Body of pancreas (tissue), 4 donors: ENCODE measurements at regions not wholly inside any gene's neighbourhood (a gene's known extent, or its start where the extent isn't known, plus 50 kb on each side); places are given as distances from the start of the nearest gene placed in this dataset.

Experiments
- ATAC-seq: fragments of 150-250 bp; one replicate; pipeline ENCODE4 v1.9.1; 2016
- DNase-seq, 4 donors: peaks; one replicate each; pipeline ENCODE4 v3.0.0-alpha.2; 2019
- H3K27ac ChIP-seq, 4 donors: fragments of 200-600 bp; sonication (generic); 1 replicate in 3 of 4; 2 replicates in 1 of 4; pipeline versions ENCODE4 v1.5.1 to v1.6.1; 2016 to 2019; ENCODE audit warnings: mild to moderate bottlenecking in 1 of 4, mixed read lengths in 1 of 4, moderate library complexity in 1 of 4
- H3K27me3 ChIP-seq, 2 donors: fragments of 200-600 bp; sonication (generic); one replicate each; pipeline ENCODE4 v1.6.0; 2016; ENCODE audit warnings: mild to moderate bottlenecking in 1 of 2
- H3K36me3 ChIP-seq, 2 donors: fragments of 200-600 bp; sonication (generic); replicated peaks in 1 of 2; 2 replicates each; pipeline ENCODE4 v1.5.1; 2016; ENCODE audit warnings: low read depth in 2 of 2; ENCODE audit not compliant: insufficient read depth in 1 of 2
- H3K4me1 ChIP-seq: fragments of 200-600 bp; sonication (generic); one replicate; pipeline ENCODE4 v1.6.0; 2016
- H3K4me3 ChIP-seq, 2 donors: fragments of 200-600 bp; sonication (generic); 1 replicate in 1 of 2; 2 replicates in 1 of 2; pipeline ENCODE4 v1.5.1; 2016 to 2019
- H3K9me3 ChIP-seq, 3 donors: fragments of 200-600 bp; sonication (generic); 1 replicate in 2 of 3; 2 replicates in 1 of 3; pipeline ENCODE4 v1.5.1; 2016
- CTCF ChIP-seq, 7 experiments: fragments of 450-650 bp in 4 of 7; fragments of 200-600 bp in 3 of 7; sonication (generic) in 3 of 7; IDR thresholded peaks; one replicate each; pipeline ENCODE4 v1.5.1; 2016 to 2019; ENCODE audit warnings: antibody characterized with exemption in 7 of 7
- POLR2A ChIP-seq, 3 donors: fragments of 450-650 bp; IDR thresholded peaks; one replicate each; pipeline ENCODE4 v1.6.1; 2016; ENCODE audit warnings: antibody characterized with exemption in 3 of 3, mild to moderate bottlenecking in 2 of 3
- WGBS, 2 donors: methylation state at CpG; one replicate each; pipeline ENCODE4 v1.1.5; 2017; 5-methylcytosine and 5-hydroxymethylcytosine counted together
- intact Hi-C: fragments of 100-400 bp; cut with DNase I; formaldehyde crosslinking; loops from one replicate; pipeline ENCODE4 v1.15.1; 2023

GRCh38 chr9:75718677-75719076 is 171.8 kb upstream of the PCSK5 start:
- no peaks in the 10 kb centered on the region for H3K4me1 ChIP-seq
- intact Hi-C loops: no loop called here
- no peaks in the 10 kb centered on the region for H3K9me3 ChIP-seq
- TF ChIP-seq POLR2A (IDR thresholded peaks at IDR 0.05) (no peak), CTCF (IDR thresholded peaks at IDR 0.05) (no peak)
- ATAC-seq (no peak), DNase-seq (no peak)
- no peaks in the 10 kb centered on the region for H3K36me3 ChIP-seq
- no peaks in the 10 kb centered on the region for H3K27me3 ChIP-seq
- H3K27ac ChIP-seq: no peak overlapping the region
- WGBS, 2 donors: 49 to 59% methylated on average over 2 of the region's 2 CpGs
- H3K4me3 ChIP-seq: no peak overlapping the region

- H3K36me3 ChIP-seq: no peaks in the 10 kb centered on the region
- no peaks in the 10 kb centered on the region for H3K9me3 ChIP-seq
- H3K27ac ChIP-seq: no peak overlapping the region
- no peak for DNase-seq
- intact Hi-C loops: no loop called here
- H3K4me3 ChIP-seq: no peak overlapping the region
- TF ChIP-seq CTCF (IDR thresholded peaks at IDR 0.05) (no peak), POLR2A (IDR thresholded peaks at IDR 0.05) (no peak)
- H3K4me1 ChIP-seq: no peaks in the 10 kb centered on the region
- WGBS, 2 donors: 36% methylated on average over 1 of the region's 1 CpG
- no peaks in the 10 kb centered on the region for H3K27me3 ChIP-seq
- ATAC-seq: no peak
Measured at GRCh38 chr9:75728391-75728790, 162.1 kb upstream of the PCSK5 start.

- no peaks in the 10 kb centered on the region for H3K36me3 ChIP-seq
- WGBS, 2 donors: 68 to 80% methylated on average over 3 of the region's 3 CpGs
- intact Hi-C loops: no loop called here
Measured at GRCh38 chr9:75734802-75735201, 155.7 kb upstream of the PCSK5 start.

GRCh38 chr9:75739884-75740611 is 150.4 kb upstream of the PCSK5 start:
- Histone ChIP-seq H3K27me3 (no peaks in the 10 kb centered on the region), H3K27ac (no peak overlapping the region), H3K4me3 (no peak overlapping the region), H3K4me1 (no peaks in the 10 kb centered on the region), H3K36me3 (no peaks in the 10 kb centered on the region), H3K9me3 (no peaks in the 10 kb centered on the region)
- intact Hi-C loops: no loop called here
- TF ChIP-seq CTCF (IDR thresholded peaks at IDR 0.05) (no peak), POLR2A (IDR thresholded peaks at IDR 0.05) (no peak)
- no peak for ATAC-seq
- WGBS, 2 donors: 38 to 52% methylated on average over 4 of the region's 4 CpGs
- no peak for DNase-seq

More at GRCh38 chr9:75734802-75735201, 155.7 kb upstream of the PCSK5 start:
- ATAC-seq (no peak), DNase-seq (no peak)
- H3K4me1 ChIP-seq: no peaks in the 10 kb centered on the region
- no peak overlapping the region for H3K27ac ChIP-seq
- H3K4me3 ChIP-seq: no peak overlapping the region
- TF ChIP-seq POLR2A (IDR thresholded peaks at IDR 0.05) (no peak), CTCF (IDR thresholded peaks at IDR 0.05) (no peak)
- H3K9me3 ChIP-seq: no peaks in the 10 kb centered on the region
- no peaks in the 10 kb centered on the region for H3K27me3 ChIP-seq

- Histone ChIP-seq H3K9me3 (no peaks in the 10 kb centered on the region), H3K27me3 (no peaks in the 10 kb centered on the region), H3K4me3 (no peak overlapping the region), H3K27ac (no peak overlapping the region), H3K4me1 (no peaks in the 10 kb centered on the region), H3K36me3 (no peaks in the 10 kb centered on the region)
- intact Hi-C loops: no loop called here
- whole genome bisulfite sequencing, 2 donors: 24 to 36% methylated on average over 1 of the region's 1 CpG
- ATAC-seq (no peak), DNase-seq (no peak)
- TF ChIP-seq POLR2A (IDR thresholded peaks at IDR 0.05) (no peak), CTCF (IDR thresholded peaks at IDR 0.05) (no peak)
Measured at GRCh38 chr9:75743855-75744254, 146.6 kb upstream of the PCSK5 start.
